Right lobe of liver (tissue), 6 donors: ENCODE measurements at regions not wholly inside any gene's neighbourhood (a gene's known extent, or its start where the extent isn't known, plus 50 kb on each side); places are given as distances from the start of the nearest gene placed in this dataset.

Experiments
- ATAC-seq, 4 donors: fragments of 200-7000 bp; cut with Tn5 transposase; one replicate each; pipeline ENCODE4 v1.9.1; 2020; ENCODE audit warnings: mild to moderate bottlenecking in 4 of 4, moderate library complexity in 4 of 4
- DNase-seq, 3 donors: peaks; one replicate each; pipeline ENCODE4 v3.0.0-alpha.2; 2020
- H3K27ac ChIP-seq, 3 donors: fragments of 200-600 bp; one replicate each; pipeline ENCODE4 v1.8.0; 2022
- H3K27me3 ChIP-seq, 2 donors: fragments of 200-600 bp; one replicate each; pipeline ENCODE4 v1.8.0; 2022
- H3K36me3 ChIP-seq, 4 donors: fragments of 200-600 bp; sonication (generic) in 1 of 4; one replicate each; pipeline versions ENCODE4 v1.5.1 to v1.8.0; 2017 to 2022; ENCODE audit warnings: control low read depth in 1 of 4
- H3K4me1 ChIP-seq, 4 donors: fragments of 200-600 bp; sonication (generic) in 1 of 4; one replicate each; pipeline versions ENCODE4 v1.5.1 to v1.8.0; 2017 to 2022; ENCODE audit warnings: control low read depth in 1 of 4
- H3K4me3 ChIP-seq, 3 donors: fragments of 200-600 bp; one replicate each; pipeline ENCODE4 v1.8.0; 2022
- H3K9me3 ChIP-seq, 4 donors: fragments of 200-600 bp; sonication (generic) in 1 of 4; one replicate each; pipeline versions ENCODE4 v1.5.1 to v1.8.0; 2017 to 2022; ENCODE audit warnings: control low read depth in 1 of 4
- CTCF ChIP-seq, 4 donors: fragments of 200-600 bp in 3 of 4; fragments of 450-650 bp in 1 of 4; IDR thresholded peaks; one replicate each; pipeline versions ENCODE4 v1.5.1 to v1.8.0; 2016 to 2022; ENCODE audit warnings: antibody characterized with exemption in 4 of 4, mild to moderate bottlenecking in 2 of 4
- POLR2A ChIP-seq: fragments of 450-650 bp; IDR thresholded peaks from one replicate; pipeline ENCODE4 v1.6.1; 2017; ENCODE audit warnings: antibody characterized with exemption, mild to moderate bottlenecking
- WGBS: methylation state at CpG from one replicate; pipeline ENCODE4 v1.1.6; 2018; ENCODE audit warnings: low coverage, low lambda C conversion rate; ENCODE audit not compliant: insufficient coverage; ENCODE audit errors: missing lambda C conversion rate; 5-methylcytosine and 5-hydroxymethylcytosine counted together
- intact Hi-C, 2 donors: fragments of 100-400 bp; cut with DNase I; formaldehyde crosslinking; loops; one replicate each; pipeline versions ENCODE4 v1.11.2 to v1.14.1; 2022
- donor health status: DM: no; HTN: yes; CAD: no.
- donor health status: DM: no; HTN: no; CAD: no.
- donor health status: DM: no; HTN: no; CAD: no.
- donor health status: DM: no; HTN: yes; CAD: no.
- donor health status: DM: no; HTN: yes; CAD: no.

DNA sequence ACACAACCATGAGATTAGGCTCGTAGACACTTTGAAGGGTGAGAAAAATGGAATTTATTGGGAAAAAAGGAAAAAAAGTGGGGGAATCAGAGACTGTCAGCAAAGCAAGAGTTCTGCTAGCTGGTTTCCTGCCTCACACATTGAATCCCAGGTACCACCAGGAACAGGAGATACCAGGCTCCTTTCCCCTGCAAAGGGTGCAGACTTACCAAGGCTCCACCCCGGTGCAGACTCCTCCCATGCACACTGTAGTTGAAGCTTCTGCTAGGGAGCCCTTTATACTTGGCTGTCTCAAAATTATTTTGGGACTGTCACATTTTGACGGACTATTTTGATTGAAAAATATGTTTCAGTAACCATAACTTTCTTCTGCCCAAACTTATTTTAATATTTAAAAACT, 819.9 kb upstream of the GBE1 start:
- Histone ChIP-seq H3K27me3 (no peaks in the 10 kb centered on the region), H3K27ac (no peak overlapping the region), H3K36me3 (no peaks in the 10 kb centered on the region), H3K9me3 (no peaks in the 10 kb centered on the region), H3K4me1 (no peaks in the 10 kb centered on the region), H3K4me3 (no peak overlapping the region)
- TF ChIP-seq POLR2A (no peak), CTCF (IDR thresholded peaks at IDR 0.05) (no peak)
- intact Hi-C loops = no loop called here
- DNase-seq (no peak), ATAC-seq (no peak)
- WGBS = 63% methylated on average over 3 of the region's 3 CpGs

GRCh38 chr3:82572721-82573120, 811.3 kb upstream of the GBE1 start:
- TF ChIP-seq POLR2A (no peak), CTCF (IDR thresholded peaks at IDR 0.05) (no peak)
- ATAC-seq (no peak), DNase-seq (no peak)
- Histone ChIP-seq H3K9me3 (no peaks in the 10 kb centered on the region), H3K27ac (no peak overlapping the region), H3K36me3 (no peaks in the 10 kb centered on the region), H3K4me1 (no peaks in the 10 kb centered on the region), H3K4me3 (no peak overlapping the region), H3K27me3 (no peaks in the 10 kb centered on the region)
- intact Hi-C loops = no loop called here

DNA sequence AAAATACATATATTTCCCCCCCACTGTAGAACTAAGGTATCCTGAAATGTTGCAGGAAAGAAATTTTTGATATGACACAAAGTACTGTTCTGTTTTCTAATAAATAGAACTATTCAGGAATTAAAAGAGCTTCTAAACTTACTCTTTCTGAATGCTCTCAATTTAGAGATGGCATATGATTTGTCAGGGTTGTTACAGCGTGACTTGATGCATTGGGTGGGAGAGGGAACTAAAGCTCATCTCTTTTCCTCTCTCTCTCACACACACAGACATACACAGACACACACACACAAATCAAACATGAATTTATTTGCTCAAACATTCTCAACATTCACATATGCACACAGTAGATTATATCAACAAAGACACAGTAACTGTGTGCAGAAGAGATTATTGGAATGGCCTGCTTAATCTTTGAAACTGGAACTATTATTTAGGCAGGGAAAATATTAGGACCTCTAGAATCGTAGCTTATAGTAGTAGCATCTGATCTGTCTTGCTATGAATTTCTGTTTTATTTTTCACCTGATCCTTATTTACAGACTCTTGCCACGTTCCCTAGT, 807.4 kb upstream of the GBE1 start:
- TF ChIP-seq CTCF (IDR thresholded peaks at IDR 0.05) (no peak), POLR2A (no peak)
- no peaks in the 10 kb centered on the region for H3K4me1 ChIP-seq
- no peak overlapping the region for H3K4me3 ChIP-seq
- H3K27me3 ChIP-seq = no peaks in the 10 kb centered on the region
- intact Hi-C loops = no loop called here
- DNase-seq (no peak), ATAC-seq (no peak)
- H3K9me3 ChIP-seq = no peaks in the 10 kb centered on the region
- no peak overlapping the region for H3K27ac ChIP-seq
- 43% methylated on average over 3 of the region's 3 CpGs for WGBS
- H3K36me3 ChIP-seq = no peaks in the 10 kb centered on the region

DNA sequence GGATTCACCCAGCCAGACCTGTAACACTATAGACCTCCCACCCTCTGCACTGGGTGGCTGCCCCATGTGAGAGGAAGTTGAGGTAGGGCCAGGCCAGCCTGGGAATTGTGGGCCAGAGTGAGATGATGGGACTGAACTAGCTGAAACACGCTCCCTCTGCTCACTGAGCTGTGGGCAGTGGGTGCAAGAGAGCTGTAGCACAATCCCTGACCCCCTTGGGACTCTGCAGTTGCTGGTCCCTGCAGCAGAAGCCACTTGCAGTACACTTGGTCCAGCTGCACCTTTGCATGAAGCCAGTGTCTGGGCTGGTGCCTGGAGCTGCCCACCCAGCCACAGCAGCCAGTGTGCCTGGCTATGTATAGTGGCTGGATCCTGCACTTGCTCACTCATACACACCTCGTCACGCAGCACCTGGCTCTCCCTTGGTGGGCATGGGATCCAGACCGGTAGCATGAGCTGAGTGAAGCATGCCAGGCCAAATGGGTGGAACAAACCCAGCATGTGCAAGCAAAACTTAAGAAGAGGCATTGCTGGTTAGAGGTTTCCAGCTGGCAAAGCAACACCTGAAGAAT, 805.7 kb upstream of the GBE1 start:
- no CpG with 5 or more reads among the region's 4 CpGs for WGBS
- Histone ChIP-seq H3K36me3 (no peaks in the 10 kb centered on the region), H3K27ac (no peak overlapping the region), H3K9me3 (no peaks in the 10 kb centered on the region), H3K27me3 (no peaks in the 10 kb centered on the region), H3K4me3 (no peak overlapping the region), H3K4me1 (no peaks in the 10 kb centered on the region)
- TF ChIP-seq POLR2A (no peak), CTCF (IDR thresholded peaks at IDR 0.05) (no peak)
- intact Hi-C loops = no loop called here
- ATAC-seq (no peak), DNase-seq (no peak)

DNA sequence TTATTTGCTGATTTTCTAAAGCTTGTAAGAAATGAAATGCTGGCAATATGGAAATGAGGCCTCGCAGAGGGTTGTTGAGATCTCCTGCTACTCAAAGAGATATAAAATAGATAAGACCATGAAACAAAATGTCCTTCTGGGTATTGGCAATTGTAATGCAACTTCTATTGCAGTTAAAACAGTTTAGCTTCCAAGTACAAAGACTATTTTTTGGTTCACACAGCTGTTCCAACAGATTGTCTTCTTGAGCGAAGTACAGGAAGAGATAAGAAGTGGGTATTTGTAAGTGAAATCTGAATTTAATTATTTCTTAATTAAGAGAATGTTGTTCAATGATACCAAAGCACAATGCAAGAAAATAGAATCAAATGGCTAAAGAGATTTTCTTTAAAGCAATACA, 801.5 kb upstream of the GBE1 start:
- Histone ChIP-seq H3K9me3 (no peaks in the 10 kb centered on the region), H3K4me1 (no peaks in the 10 kb centered on the region), H3K4me3 (no peak overlapping the region), H3K27me3 (no peaks in the 10 kb centered on the region), H3K36me3 (no peaks in the 10 kb centered on the region), H3K27ac (no peak overlapping the region)
- DNase-seq (no peak), ATAC-seq (no peak)
- intact Hi-C loops = no loop called here
- WGBS = 54% methylated on average over 2 of the region's 2 CpGs
- TF ChIP-seq POLR2A (no peak), CTCF (IDR thresholded peaks at IDR 0.05) (no peak)
